ENCODE measurements at regions not wholly inside any gene's neighbourhood (a gene's known extent, or its start where the extent isn't known, plus 50 kb on each side); places are given as distances from the start of the nearest gene placed in this dataset.
"Not testable (repeated sequence)": the region's sequence is repeated elsewhere in the genome, so short reads cannot be mapped to it uniquely, and the experiment has no call there.

DNA sequence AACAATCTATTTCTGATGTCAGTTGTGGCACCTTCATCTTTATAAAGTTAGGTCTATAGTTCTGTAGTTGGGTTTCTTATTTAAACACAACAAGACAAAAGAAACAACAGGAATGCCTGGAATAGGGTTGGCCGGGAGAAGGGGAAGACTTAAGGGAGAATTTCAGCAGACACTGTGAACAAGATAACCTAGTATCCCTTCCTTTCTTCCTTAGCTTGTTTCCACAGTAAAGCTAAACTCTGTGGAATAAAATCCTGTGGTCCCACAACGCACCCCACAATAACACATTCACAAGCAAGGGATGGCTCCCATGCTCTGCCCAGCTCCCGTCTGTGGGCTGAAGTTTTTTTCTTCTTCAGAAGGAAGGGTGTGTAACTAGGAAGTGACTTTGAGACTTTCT, 124.9 kb upstream of the SMARCA2 start:
- no peaks in the 10 kb centered on the region for H3K4me1 ChIP-seq (ENCODE audit: control extremely low read depth in 1 of 4, control insufficient read depth in 4 of 4, insufficient read depth in 4 of 4, low read length in 3 of 4)
- ChIA-PET CTCF (interaction anchor here (1.3 kb wide), 1 partner anchor 11 kb away, joined by 3 read pairs; no protein-coding TSS in a partner anchor), POLR2A (no interaction called here)
- no peak overlapping the region for H3K4me3 ChIP-seq (ENCODE audit: control insufficient read depth in 1 of 7, extremely low read depth in 1 of 7, insufficient read depth in 4 of 7, low read depth in 2 of 7, low read length in 6 of 7)
- peaks cover 0 to 3% (median 0%) of the 10 kb centered on the region in 5 experiments for H3K27me3 ChIP-seq (replicated peaks in 2 of 5; ENCODE audit: control insufficient read depth in 4 of 5, insufficient read depth in 5 of 5, low read length in 4 of 5)
- no peaks in the 10 kb centered on the region for H3K9me3 ChIP-seq (ENCODE audit: control extremely low read depth in 1 of 5, control insufficient read depth in 4 of 5, insufficient read depth in 2 of 5, low read depth in 1 of 5, low read length in 4 of 5)
- no peaks in the 10 kb centered on the region for H3K36me3 ChIP-seq (ENCODE audit: control insufficient read depth in 4 of 4, insufficient read depth in 4 of 4, low read length in 3 of 4)
- DNase-seq: no peak
- 100% methylated on average over 1 of the region's 3 CpGs for WGBS (ENCODE audit: insufficient coverage)
- no peak overlapping the region for H3K27ac ChIP-seq (ENCODE audit: insufficient read depth in 1 of 2, low read depth in 1 of 2, low read length in 2 of 2, poor library complexity in 1 of 2, severe bottlenecking in 2 of 2)

- DNase-seq: no peak
- H3K9me3 ChIP-seq (ENCODE audit: control extremely low read depth in 1 of 5, control insufficient read depth in 4 of 5, insufficient read depth in 2 of 5, low read depth in 1 of 5, low read length in 4 of 5): no peaks in the 10 kb centered on the region
- no peaks in the 10 kb centered on the region for H3K4me1 ChIP-seq (ENCODE audit: control extremely low read depth in 1 of 4, control insufficient read depth in 4 of 4, insufficient read depth in 4 of 4, low read length in 3 of 4)
- H3K4me3 ChIP-seq (ENCODE audit: control insufficient read depth in 1 of 7, extremely low read depth in 1 of 7, insufficient read depth in 4 of 7, low read depth in 2 of 7, low read length in 6 of 7): no peak overlapping the region
- WGBS (ENCODE audit: insufficient coverage): 92% methylated on average over 2 of the region's 3 CpGs
- no peaks in the 10 kb centered on the region for H3K36me3 ChIP-seq (ENCODE audit: control insufficient read depth in 4 of 4, insufficient read depth in 4 of 4, low read length in 3 of 4)
- peaks cover 0 to 3% (median 0%) of the 10 kb centered on the region in 5 experiments for H3K27me3 ChIP-seq (replicated peaks in 2 of 5; ENCODE audit: control insufficient read depth in 4 of 5, insufficient read depth in 5 of 5, low read length in 4 of 5)
- H3K27ac ChIP-seq (ENCODE audit: insufficient read depth in 1 of 2, low read depth in 1 of 2, low read length in 2 of 2, poor library complexity in 1 of 2, severe bottlenecking in 2 of 2): no peak overlapping the region
- ChIA-PET POLR2A (no interaction called here), CTCF (no interaction called here)
Measured at GRCh38 chr9:1890816-1891215, 124.3 kb upstream of the SMARCA2 start.

- H3K9me3 ChIP-seq (ENCODE audit: control extremely low read depth in 1 of 5, control insufficient read depth in 4 of 5, insufficient read depth in 2 of 5, low read depth in 1 of 5, low read length in 4 of 5): peaks cover 0 to 22% (median 8%) of the 10 kb centered on the region in 5 experiments
- H3K4me3 ChIP-seq (ENCODE audit: control insufficient read depth in 1 of 7, extremely low read depth in 1 of 7, insufficient read depth in 4 of 7, low read depth in 2 of 7, low read length in 6 of 7); CTCF ChIA-PET; POLR2A ChIA-PET; DNase-seq; H3K27me3 ChIP-seq (replicated peaks in 2 of 5; ENCODE audit: control insufficient read depth in 4 of 5, insufficient read depth in 5 of 5, low read length in 4 of 5); H3K4me1 ChIP-seq (ENCODE audit: control extremely low read depth in 1 of 4, control insufficient read depth in 4 of 4, insufficient read depth in 4 of 4, low read length in 3 of 4); H3K27ac ChIP-seq (ENCODE audit: insufficient read depth in 1 of 2, low read depth in 1 of 2, low read length in 2 of 2, poor library complexity in 1 of 2, severe bottlenecking in 2 of 2); H3K36me3 ChIP-seq (ENCODE audit: control insufficient read depth in 4 of 4, insufficient read depth in 4 of 4, low read length in 3 of 4): not testable (repeated sequence)
- WGBS (ENCODE audit: insufficient coverage): 100% methylated on average over 2 of the region's 6 CpGs
Measured at GRCh38 chr9:1903080-1903704, 112.0 kb upstream of the SMARCA2 start.

GRCh38 chr9:1907465-1907864, 107.7 kb upstream of the SMARCA2 start:
- Histone ChIP-seq H3K36me3 (ENCODE audit: control insufficient read depth in 4 of 4, insufficient read depth in 4 of 4, low read length in 3 of 4) (no peaks in the 10 kb centered on the region), H3K27ac (ENCODE audit: insufficient read depth in 1 of 2, low read depth in 1 of 2, low read length in 2 of 2, poor library complexity in 1 of 2, severe bottlenecking in 2 of 2) (no peak overlapping the region), H3K27me3 (replicated peaks in 2 of 5; ENCODE audit: control insufficient read depth in 4 of 5, insufficient read depth in 5 of 5, low read length in 4 of 5) (peaks cover 0 to 2% (median 0%) of the 10 kb centered on the region in 5 experiments), H3K4me3 (ENCODE audit: control insufficient read depth in 1 of 7, extremely low read depth in 1 of 7, insufficient read depth in 4 of 7, low read depth in 2 of 7, low read length in 6 of 7) (no peak overlapping the region), H3K9me3 (ENCODE audit: control extremely low read depth in 1 of 5, control insufficient read depth in 4 of 5, insufficient read depth in 2 of 5, low read depth in 1 of 5, low read length in 4 of 5) (peaks cover 0 to 14% (median 4%) of the 10 kb centered on the region in 5 experiments), H3K4me1 (ENCODE audit: control extremely low read depth in 1 of 4, control insufficient read depth in 4 of 4, insufficient read depth in 4 of 4, low read length in 3 of 4) (no peaks in the 10 kb centered on the region)
- no peak for DNase-seq
- CTCF ChIA-PET: no interaction called here
- POLR2A ChIA-PET: no interaction called here
- WGBS (ENCODE audit: insufficient coverage): no CpG with 5 or more reads among the region's 1 CpG

DNA sequence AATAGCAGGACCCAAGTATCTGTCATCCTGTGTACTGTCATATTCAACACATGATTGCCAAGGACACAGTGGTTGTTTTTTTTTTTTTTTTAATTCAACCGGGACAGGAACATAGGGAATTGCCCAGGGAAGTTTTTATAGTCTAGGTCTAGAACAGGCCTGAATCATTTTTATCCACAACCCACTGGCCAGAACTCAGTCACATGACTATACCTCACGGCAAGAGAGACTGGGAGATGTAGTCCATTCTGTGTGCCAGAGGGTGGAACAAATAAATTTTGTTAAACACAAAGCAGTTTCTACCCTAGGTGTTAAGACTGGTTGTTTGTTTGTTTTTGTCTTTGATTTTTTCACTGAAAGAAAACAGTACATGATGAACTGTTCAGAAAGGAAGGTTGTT, 105.8 kb upstream of the SMARCA2 start:
- DNase-seq: no peak
- Histone ChIP-seq H3K36me3 (ENCODE audit: control insufficient read depth in 4 of 4, insufficient read depth in 4 of 4, low read length in 3 of 4) (no peaks in the 10 kb centered on the region), H3K4me1 (ENCODE audit: control extremely low read depth in 1 of 4, control insufficient read depth in 4 of 4, insufficient read depth in 4 of 4, low read length in 3 of 4) (no peaks in the 10 kb centered on the region), H3K4me3 (ENCODE audit: control insufficient read depth in 1 of 7, extremely low read depth in 1 of 7, insufficient read depth in 4 of 7, low read depth in 2 of 7, low read length in 6 of 7) (no peak overlapping the region), H3K27ac (ENCODE audit: insufficient read depth in 1 of 2, low read depth in 1 of 2, low read length in 2 of 2, poor library complexity in 1 of 2, severe bottlenecking in 2 of 2) (no peak overlapping the region), H3K9me3 (ENCODE audit: control extremely low read depth in 1 of 5, control insufficient read depth in 4 of 5, insufficient read depth in 2 of 5, low read depth in 1 of 5, low read length in 4 of 5) (peaks cover 0 to 2% (median 0%) of the 10 kb centered on the region in 5 experiments), H3K27me3 (replicated peaks in 2 of 5; ENCODE audit: control insufficient read depth in 4 of 5, insufficient read depth in 5 of 5, low read length in 4 of 5) (peaks cover 0 to 2% (median 0%) of the 10 kb centered on the region in 5 experiments)
- CTCF ChIA-PET: no interaction called here
- POLR2A ChIA-PET: no interaction called here
- WGBS (ENCODE audit: insufficient coverage): no CpG with 5 or more reads among the region's 2 CpGs

DNA sequence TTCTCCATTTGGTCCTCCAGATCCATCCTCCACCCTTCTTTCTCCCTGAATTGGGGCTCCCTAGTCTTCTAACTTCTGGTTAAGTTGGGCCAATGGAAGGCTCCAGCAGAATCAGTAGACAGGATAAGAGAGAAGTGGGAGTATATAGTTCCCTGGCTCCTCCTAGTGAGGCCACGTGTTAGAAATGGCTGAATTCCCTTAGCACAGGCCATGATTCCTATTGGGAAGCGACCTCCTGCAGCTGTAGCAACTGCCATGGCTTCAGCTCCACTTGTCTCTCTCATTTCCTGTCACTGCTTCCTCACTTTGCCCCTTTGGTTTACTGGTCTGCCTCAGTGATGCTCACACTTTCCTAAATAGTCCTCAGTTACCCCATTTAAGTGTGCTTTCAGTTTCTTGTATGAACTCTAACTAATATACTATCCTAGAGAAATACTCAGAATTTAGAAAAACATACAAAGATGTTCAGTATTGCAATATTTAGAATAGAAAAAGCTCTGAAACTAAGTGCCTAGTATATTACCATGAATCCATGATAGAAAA, 104.8 kb upstream of the SMARCA2 start:
- Histone ChIP-seq H3K4me1 (ENCODE audit: control extremely low read depth in 1 of 4, control insufficient read depth in 4 of 4, insufficient read depth in 4 of 4, low read length in 3 of 4) (no peaks in the 10 kb centered on the region), H3K27ac (ENCODE audit: insufficient read depth in 1 of 2, low read depth in 1 of 2, low read length in 2 of 2, poor library complexity in 1 of 2, severe bottlenecking in 2 of 2) (no peak overlapping the region), H3K9me3 (ENCODE audit: control extremely low read depth in 1 of 5, control insufficient read depth in 4 of 5, insufficient read depth in 2 of 5, low read depth in 1 of 5, low read length in 4 of 5) (peaks cover 0 to 2% (median 0%) of the 10 kb centered on the region in 5 experiments), H3K27me3 (replicated peaks in 2 of 5; ENCODE audit: control insufficient read depth in 4 of 5, insufficient read depth in 5 of 5, low read length in 4 of 5) (peaks cover 0 to 2% (median 0%) of the 10 kb centered on the region in 5 experiments), H3K36me3 (ENCODE audit: control insufficient read depth in 4 of 4, insufficient read depth in 4 of 4, low read length in 3 of 4) (no peaks in the 10 kb centered on the region), H3K4me3 (ENCODE audit: control insufficient read depth in 1 of 7, extremely low read depth in 1 of 7, insufficient read depth in 4 of 7, low read depth in 2 of 7, low read length in 6 of 7) (no peak overlapping the region)
- 92% methylated on average over 2 of the region's 2 CpGs for WGBS (ENCODE audit: insufficient coverage)
- ChIA-PET POLR2A (no interaction called here), CTCF (no interaction called here)
- no peak for DNase-seq

GRCh38 chr9:1913631-1914330, 101.4 kb upstream of the SMARCA2 start:
- Histone ChIP-seq H3K4me1 (ENCODE audit: control extremely low read depth in 1 of 4, control insufficient read depth in 4 of 4, insufficient read depth in 4 of 4, low read length in 3 of 4) (no peaks in the 10 kb centered on the region), H3K4me3 (ENCODE audit: control insufficient read depth in 1 of 7, extremely low read depth in 1 of 7, insufficient read depth in 4 of 7, low read depth in 2 of 7, low read length in 6 of 7) (no peak overlapping the region), H3K27me3 (replicated peaks in 2 of 5; ENCODE audit: control insufficient read depth in 4 of 5, insufficient read depth in 5 of 5, low read length in 4 of 5) (peaks cover 0 to 18% (median 3%) of the 10 kb centered on the region in 5 experiments), H3K9me3 (ENCODE audit: control extremely low read depth in 1 of 5, control insufficient read depth in 4 of 5, insufficient read depth in 2 of 5, low read depth in 1 of 5, low read length in 4 of 5) (peaks cover 0 to 2% (median 0%) of the 10 kb centered on the region in 5 experiments), H3K27ac (ENCODE audit: insufficient read depth in 1 of 2, low read depth in 1 of 2, low read length in 2 of 2, poor library complexity in 1 of 2, severe bottlenecking in 2 of 2) (no peak overlapping the region), H3K36me3 (ENCODE audit: control insufficient read depth in 4 of 4, insufficient read depth in 4 of 4, low read length in 3 of 4) (no peaks in the 10 kb centered on the region)
- CTCF ChIA-PET: no interaction called here
- POLR2A ChIA-PET: no interaction called here
- 89% methylated on average over 3 of the region's 6 CpGs for whole genome bisulfite sequencing (ENCODE audit: insufficient coverage)
- no peak for DNase-seq

Data from common myeloid progenitor, CD34-positive (primary cell).